ENCODE measurements at regions not wholly inside any gene's neighbourhood (a gene's known extent, or its start where the extent isn't known, plus 50 kb on each side); places are given as distances from the start of the nearest gene placed in this dataset.

GRCh38 chr10:107413971-107414370 lies 249.5 kb upstream of the SORCS1 start:
- no peaks in the 10 kb centered on the region for H3K36me3 ChIP-seq (replicated peaks; ENCODE audit: insufficient read depth, low read depth)

GRCh38 chr10:107409522-107409921 lies 245.0 kb upstream of the SORCS1 start:
- 55% methylated on average over 4 of the region's 4 CpGs for WGBS (ENCODE audit: low lambda C conversion rate, missing lambda C conversion rate)

More at GRCh38 chr10:107413971-107414370, 249.5 kb upstream of the SORCS1 start:
- Histone ChIP-seq H2AFZ (no peak overlapping the region), H3K79me2 (no peaks in the 10 kb centered on the region), H3K4me3 (no peak overlapping the region), H3K9me2 (replicated peaks; ENCODE audit: insufficient read depth) (no peaks in the 10 kb centered on the region), H3K4me1 (ENCODE audit: insufficient read depth) (no peaks in the 10 kb centered on the region), H3K4me2 (no peak overlapping the region), H4K20me1 (ENCODE audit: insufficient read depth, poor library complexity, severe bottlenecking) (no peaks in the 10 kb centered on the region), H3K27me3 (no peaks in the 10 kb centered on the region), H3K9me3 (ENCODE audit: low read depth) (no peaks in the 10 kb centered on the region), H3K27ac (no peak overlapping the region)
- 81% methylated on average over 1 of the region's 1 CpG for WGBS (ENCODE audit: low lambda C conversion rate, missing lambda C conversion rate)
- no peak for TF ChIP-seq CTCF (IDR thresholded peaks at IDR 0.05; ENCODE audit: poor library complexity)
- TF ChIP-seq EZH2phosphoT487 (IDR thresholded peaks at IDR 0.05; ENCODE audit: low read depth, severe bottlenecking, unreplicated experiment): no peak
- TF ChIP-seq EZH2 (IDR thresholded peaks at IDR 0.05; ENCODE audit: borderline replicate concordance): no peak
- no peak for DNase-seq (ENCODE audit: low spot score)

GRCh38 chr10:107398115-107398514 lies 233.6 kb upstream of the SORCS1 start:
- H2AFZ ChIP-seq: no peak overlapping the region
- no peak overlapping the region for H3K4me2 ChIP-seq
- no peaks in the 10 kb centered on the region for H3K36me3 ChIP-seq (replicated peaks; ENCODE audit: insufficient read depth, low read depth)
- H3K9me3 ChIP-seq (ENCODE audit: low read depth): no peaks in the 10 kb centered on the region
- H4K20me1 ChIP-seq (ENCODE audit: insufficient read depth, poor library complexity, severe bottlenecking): no peaks in the 10 kb centered on the region
- no peaks in the 10 kb centered on the region for H3K27me3 ChIP-seq
- H3K4me3 ChIP-seq: no peak overlapping the region
- no peaks in the 10 kb centered on the region for H3K79me2 ChIP-seq
- no peaks in the 10 kb centered on the region for H3K4me1 ChIP-seq (ENCODE audit: insufficient read depth)
- no peak for TF ChIP-seq EZH2 (IDR thresholded peaks at IDR 0.05; ENCODE audit: borderline replicate concordance)
- TF ChIP-seq CTCF (IDR thresholded peaks at IDR 0.05; ENCODE audit: poor library complexity): no peak
- no peak for TF ChIP-seq EZH2phosphoT487 (IDR thresholded peaks at IDR 0.05; ENCODE audit: low read depth, severe bottlenecking, unreplicated experiment)
- H3K27ac ChIP-seq: no peak overlapping the region
- no peak for DNase-seq (ENCODE audit: low spot score)
- no peaks in the 10 kb centered on the region for H3K9me2 ChIP-seq (replicated peaks; ENCODE audit: insufficient read depth)

More at GRCh38 chr10:107409522-107409921, 245.0 kb upstream of the SORCS1 start:
- H3K4me3 ChIP-seq: no peak overlapping the region
- H3K4me1 ChIP-seq (ENCODE audit: insufficient read depth): no peaks in the 10 kb centered on the region
- no peaks in the 10 kb centered on the region for H4K20me1 ChIP-seq (ENCODE audit: insufficient read depth, poor library complexity, severe bottlenecking)
- H3K27ac ChIP-seq: no peak overlapping the region
- no peaks in the 10 kb centered on the region for H3K79me2 ChIP-seq
- H3K27me3 ChIP-seq: no peaks in the 10 kb centered on the region
- DNase-seq (ENCODE audit: low spot score): peak; percentile 45
- H3K9me2 ChIP-seq (replicated peaks; ENCODE audit: insufficient read depth): no peaks in the 10 kb centered on the region
- H3K36me3 ChIP-seq (replicated peaks; ENCODE audit: insufficient read depth, low read depth): no peaks in the 10 kb centered on the region
- TF ChIP-seq CTCF (IDR thresholded peaks at IDR 0.05; ENCODE audit: poor library complexity) (peak; percentile 46), EZH2 (IDR thresholded peaks at IDR 0.05; ENCODE audit: borderline replicate concordance) (no peak)
- no peaks in the 10 kb centered on the region for H3K9me3 ChIP-seq (ENCODE audit: low read depth)
- no peak overlapping the region for H3K4me2 ChIP-seq
- H2AFZ ChIP-seq: no peak overlapping the region

- Histone ChIP-seq H3K36me3 (replicated peaks; ENCODE audit: insufficient read depth, low read depth) (no peaks in the 10 kb centered on the region), H3K4me2 (no peak overlapping the region), H3K79me2 (no peaks in the 10 kb centered on the region), H3K4me1 (ENCODE audit: insufficient read depth) (no peaks in the 10 kb centered on the region), H3K9me2 (replicated peaks; ENCODE audit: insufficient read depth) (peaks cover 7% of the 10 kb centered on the region), H3K9me3 (ENCODE audit: low read depth) (no peaks in the 10 kb centered on the region), H2AFZ (no peak overlapping the region), H4K20me1 (ENCODE audit: insufficient read depth, poor library complexity, severe bottlenecking) (no peaks in the 10 kb centered on the region), H3K4me3 (no peak overlapping the region), H3K27ac (no peak overlapping the region), H3K27me3 (peaks cover 4% of the 10 kb centered on the region)
- TF ChIP-seq EZH2 (IDR thresholded peaks at IDR 0.05; ENCODE audit: borderline replicate concordance): no peak
- TF ChIP-seq EZH2phosphoT487 (IDR thresholded peaks at IDR 0.05; ENCODE audit: low read depth, severe bottlenecking, unreplicated experiment): no peak
- TF ChIP-seq CTCF (IDR thresholded peaks at IDR 0.05; ENCODE audit: poor library complexity): no peak
- WGBS (ENCODE audit: low lambda C conversion rate, missing lambda C conversion rate): 92% methylated on average over 4 of the region's 4 CpGs
- no peak for DNase-seq (ENCODE audit: low spot score)
Measured at GRCh38 chr10:107391901-107392300, 227.4 kb upstream of the SORCS1 start.
